Neural progenitor cell (in vitro differentiated cells): ENCODE measurements at regions not wholly inside any gene's neighbourhood (a gene's known extent, or its start where the extent isn't known, plus 50 kb on each side); places are given as distances from the start of the nearest gene placed in this dataset.

Source experiments
- DNase-seq: peaks from one replicate; pipeline ENCODE4 v3.0.0-alpha.2; 2016; ENCODE audit warnings: low spot score
- H2AFZ ChIP-seq: fragments of 200-600 bp; sonication (generic); replicated peaks from 2 replicates; pipeline ENCODE4 v1.6.1; 2016; ENCODE audit warnings: antibody characterized with exemption
- H3F3A ChIP-seq: fragments of 200-600 bp; sonication (generic); 2 replicates; pipeline ENCODE4 v1.6.1; 2016; ENCODE audit warnings: antibody characterized with exemption, low read depth
- H3K27ac ChIP-seq: fragments of 200-600 bp; sonication (generic); 2 replicates; pipeline ENCODE4 v1.5.1; 2016; ENCODE audit warnings: mild to moderate bottlenecking
- H3K27me3 ChIP-seq: fragments of 200-600 bp; sonication (generic); 2 replicates; pipeline ENCODE4 v1.6.1; 2016; ENCODE audit warnings: mild to moderate bottlenecking, moderate library complexity
- H3K36me3 ChIP-seq: fragments of 200-600 bp; sonication (generic); 2 replicates; pipeline ENCODE4 v1.5.1; 2016
- H3K4me1 ChIP-seq: fragments of 200-600 bp; sonication (generic); 2 replicates; pipeline ENCODE4 v1.6.1; 2016; ENCODE audit warnings: mixed run types
- H3K4me2 ChIP-seq: fragments of 200-600 bp; sonication (generic); 2 replicates; pipeline ENCODE4 v1.6.1; 2016
- H3K4me3 ChIP-seq: fragments of 200-600 bp; sonication (generic); 2 replicates; pipeline ENCODE4 v1.5.1; 2016
- H3K79me2 ChIP-seq: fragments of 200-600 bp; sonication (generic); 2 replicates; pipeline ENCODE4 v1.6.1; 2016; ENCODE audit warnings: low read depth
- H3K9ac ChIP-seq: fragments of 200-600 bp; sonication (generic); 2 replicates; pipeline ENCODE4 v1.6.1; 2016
- H3K9me3 ChIP-seq: fragments of 200-600 bp; sonication (generic); 2 replicates; pipeline ENCODE4 v1.5.1; 2016; ENCODE audit warnings: low read depth
- H4K20me1 ChIP-seq: fragments of 200-600 bp; sonication (generic); 2 replicates; pipeline ENCODE4 v1.6.1; 2016; ENCODE audit warnings: low read depth
- H3K27ac Mint-ChIP-seq: 3 replicates; pipeline ENCODE4 v1.8.0; 2021; ENCODE audit warnings: mixed read lengths
- H3K27me3 Mint-ChIP-seq: 2 replicates; pipeline ENCODE4 v1.8.0; 2022; ENCODE audit warnings: low read depth, mild to moderate bottlenecking, inconsistent platforms, moderate library complexity, mixed read lengths; ENCODE audit not compliant: insufficient read depth
- H3K36me3 Mint-ChIP-seq: 3 replicates; pipeline ENCODE4 v1.8.0; 2021; ENCODE audit warnings: mixed read lengths
- H3K4me1 Mint-ChIP-seq: 3 replicates; pipeline ENCODE4 v1.8.0; 2021; ENCODE audit warnings: mixed read lengths
- H3K4me3 Mint-ChIP-seq: 3 replicates; pipeline ENCODE4 v1.8.0; 2021; ENCODE audit warnings: mild to moderate bottlenecking, moderate library complexity, mixed read lengths
- H3K9me3 Mint-ChIP-seq: 3 replicates; pipeline ENCODE4 v1.8.0; 2020; ENCODE audit warnings: mixed read lengths
- CTCF ChIP-seq: fragments of 200-600 bp; sonication (generic); IDR thresholded peaks from 2 replicates; pipeline ENCODE4 v1.5.1; 2017; ENCODE audit warnings: antibody characterized with exemption, mild to moderate bottlenecking
- EZH2 ChIP-seq: fragments of 200-600 bp; sonication (generic); IDR thresholded peaks from 2 replicates; pipeline ENCODE4 v1.6.1; 2017; ENCODE audit warnings: antibody characterized with exemption, mild to moderate bottlenecking, moderate library complexity
- EZH2phosphoT487 ChIP-seq: fragments of 200-600 bp; sonication (generic); IDR thresholded peaks from 2 replicates; pipeline ENCODE4 v1.6.1; 2017; ENCODE audit warnings: antibody characterized with exemption

- no peak for TF ChIP-seq CTCF
- TF ChIP-seq EZH2phosphoT487: no peak
- TF ChIP-seq EZH2: no peak
- H3K79me2 ChIP-seq: no peaks in the 10 kb centered on the region
These were observed 724.9 kb downstream of the MAT2B start for GRCh38 chr5:164230341-164230740.

GRCh38 chr5:164233791-164234190, 728.4 kb downstream of the MAT2B start:
- H3K4me3 Mint-ChIP-seq: no peak overlapping the region
- no peaks in the 10 kb centered on the region for H3K4me1 ChIP-seq
- DNase-seq: no peak
- H3F3A ChIP-seq: no peaks in the 10 kb centered on the region
- H3K27ac ChIP-seq: no peak overlapping the region
- no peak for TF ChIP-seq CTCF
- no peak overlapping the region for H2AFZ ChIP-seq
- H3K9me3 Mint-ChIP-seq: peaks cover 3% of the 10 kb centered on the region
- no peak overlapping the region for H3K4me3 ChIP-seq
- no peaks in the 10 kb centered on the region for H3K36me3 ChIP-seq
- H3K27me3 Mint-ChIP-seq: no peaks in the 10 kb centered on the region
- no peaks in the 10 kb centered on the region for H4K20me1 ChIP-seq
- no peaks in the 10 kb centered on the region for H3K27me3 ChIP-seq
- H3K9me3 ChIP-seq: no peaks in the 10 kb centered on the region
- no peak overlapping the region for H3K9ac ChIP-seq
- H3K27ac Mint-ChIP-seq: no peak overlapping the region
- H3K36me3 Mint-ChIP-seq: no peaks in the 10 kb centered on the region
- H3K4me2 ChIP-seq: no peak overlapping the region
- H3K4me1 Mint-ChIP-seq: peaks cover 6% of the 10 kb centered on the region
- no peaks in the 10 kb centered on the region for H3K79me2 ChIP-seq

More at GRCh38 chr5:164230341-164230740, 724.9 kb downstream of the MAT2B start:
- Histone ChIP-seq H3K27ac (no peak overlapping the region), H3K9ac (no peak overlapping the region), H3K4me3 (no peak overlapping the region), H4K20me1 (no peaks in the 10 kb centered on the region), H3F3A (no peaks in the 10 kb centered on the region), H2AFZ (no peak overlapping the region), H3K27me3 (no peaks in the 10 kb centered on the region), H3K36me3 (no peaks in the 10 kb centered on the region), H3K4me2 (no peak overlapping the region), H3K4me1 (no peaks in the 10 kb centered on the region), H3K9me3 (no peaks in the 10 kb centered on the region)
- peaks cover 3% of the 10 kb centered on the region for H3K4me1 Mint-ChIP-seq
- peaks cover 9% of the 10 kb centered on the region for H3K9me3 Mint-ChIP-seq
- no peak for DNase-seq
- no peak overlapping the region for H3K27ac Mint-ChIP-seq
- H3K36me3 Mint-ChIP-seq: no peaks in the 10 kb centered on the region
- H3K4me3 Mint-ChIP-seq: no peak overlapping the region
- no peaks in the 10 kb centered on the region for H3K27me3 Mint-ChIP-seq

- Histone ChIP-seq H4K20me1 (no peaks in the 10 kb centered on the region), H3K4me1 (no peaks in the 10 kb centered on the region), H3K79me2 (no peaks in the 10 kb centered on the region), H3K4me2 (no peak overlapping the region), H3K4me3 (no peak overlapping the region), H3K27ac (no peak overlapping the region), H3K36me3 (no peaks in the 10 kb centered on the region), H3F3A (no peaks in the 10 kb centered on the region), H3K27me3 (no peaks in the 10 kb centered on the region), H3K9ac (no peak overlapping the region), H3K9me3 (no peaks in the 10 kb centered on the region), H2AFZ (no peak overlapping the region)
- no peaks in the 10 kb centered on the region for H3K27me3 Mint-ChIP-seq
- H3K27ac Mint-ChIP-seq: no peak overlapping the region
- H3K9me3 Mint-ChIP-seq: peaks cover under 1% of the 10 kb centered on the region
- TF ChIP-seq EZH2: no peak
- TF ChIP-seq EZH2phosphoT487: no peak
- TF ChIP-seq CTCF: no peak
- no peaks in the 10 kb centered on the region for H3K36me3 Mint-ChIP-seq
- no peak overlapping the region for H3K4me3 Mint-ChIP-seq
- peaks cover 6% of the 10 kb centered on the region for H3K4me1 Mint-ChIP-seq
- no peak for DNase-seq
These were observed 728.9 kb downstream of the MAT2B start for GRCh38 chr5:164234321-164234720.
